ENCODE measurements at regions not wholly inside any gene's neighbourhood (a gene's known extent, or its start where the extent isn't known, plus 50 kb on each side); places are given as distances from the start of the nearest gene placed in this dataset.

GRCh38 chr17:69640073-69640472, 225.6 kb downstream of the MAP2K6 start:
- TF ChIP-seq, protein P1, sequence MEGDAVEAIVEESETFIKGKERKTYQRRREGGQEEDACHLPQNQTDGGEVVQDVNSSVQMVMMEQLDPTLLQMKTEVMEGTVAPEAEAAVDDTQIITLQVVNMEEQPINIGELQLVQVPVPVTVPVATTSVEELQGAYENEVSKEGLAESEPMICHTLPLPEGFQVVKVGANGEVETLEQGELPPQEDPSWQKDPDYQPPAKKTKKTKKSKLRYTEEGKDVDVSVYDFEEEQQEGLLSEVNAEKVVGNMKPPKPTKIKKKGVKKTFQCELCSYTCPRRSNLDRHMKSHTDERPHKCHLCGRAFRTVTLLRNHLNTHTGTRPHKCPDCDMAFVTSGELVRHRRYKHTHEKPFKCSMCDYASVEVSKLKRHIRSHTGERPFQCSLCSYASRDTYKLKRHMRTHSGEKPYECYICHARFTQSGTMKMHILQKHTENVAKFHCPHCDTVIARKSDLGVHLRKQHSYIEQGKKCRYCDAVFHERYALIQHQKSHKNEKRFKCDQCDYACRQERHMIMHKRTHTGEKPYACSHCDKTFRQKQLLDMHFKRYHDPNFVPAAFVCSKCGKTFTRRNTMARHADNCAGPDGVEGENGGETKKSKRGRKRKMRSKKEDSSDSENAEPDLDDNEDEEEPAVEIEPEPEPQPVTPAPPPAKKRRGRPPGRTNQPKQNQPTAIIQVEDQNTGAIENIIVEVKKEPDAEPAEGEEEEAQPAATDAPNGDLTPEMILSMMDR (IDR thresholded peaks at IDR 0.05 in 8 of 11, conservative IDR thresholded peaks at IDR 0.05 in 3 of 11) = no peak
- no peak for TF ChIP-seq POLR2AphosphoS5 (IDR thresholded peaks at IDR 0.05)
